VCaP (cell line): ENCODE measurements at regions not wholly inside any gene's neighbourhood (a gene's known extent, or its start where the extent isn't known, plus 50 kb on each side); places are given as distances from the start of the nearest gene placed in this dataset.

ENCODE experiments used
- H3K27ac ChIP-seq: fragments of 450-650 bp; 2 replicates; pipeline ENCODE4 v1.5.1; 2017
- CTCF ChIP-seq: fragments of 450-650 bp; conservative IDR thresholded peaks from 2 replicates; pipeline ENCODE4 v1.5.1; 2017; ENCODE audit warnings: mild to moderate bottlenecking, moderate library complexity

DNA sequence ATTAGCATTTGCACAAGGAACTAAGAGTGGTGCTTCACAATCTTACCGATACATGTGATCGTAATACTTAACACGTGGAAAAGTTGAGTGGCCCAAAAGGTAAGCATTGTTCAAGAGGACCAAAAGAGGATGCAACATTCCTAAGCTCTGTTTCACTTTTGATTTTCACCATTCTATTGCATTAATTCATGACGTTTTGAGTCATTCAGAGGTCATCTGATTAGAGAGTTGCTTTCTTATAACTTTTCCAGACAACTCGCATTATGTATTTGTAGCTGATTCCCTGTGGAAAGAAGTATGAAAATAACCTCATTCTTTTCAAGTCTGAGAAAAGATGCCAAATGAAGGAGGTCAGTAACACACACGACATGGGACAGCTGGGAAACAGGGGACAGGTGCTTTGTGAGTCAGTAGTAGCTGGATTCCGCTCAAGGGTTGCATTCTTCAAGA is 344.4 kb downstream of the RND3 start:
- TF ChIP-seq CTCF: no peak
- H3K27ac ChIP-seq: no peak overlapping the region

DNA sequence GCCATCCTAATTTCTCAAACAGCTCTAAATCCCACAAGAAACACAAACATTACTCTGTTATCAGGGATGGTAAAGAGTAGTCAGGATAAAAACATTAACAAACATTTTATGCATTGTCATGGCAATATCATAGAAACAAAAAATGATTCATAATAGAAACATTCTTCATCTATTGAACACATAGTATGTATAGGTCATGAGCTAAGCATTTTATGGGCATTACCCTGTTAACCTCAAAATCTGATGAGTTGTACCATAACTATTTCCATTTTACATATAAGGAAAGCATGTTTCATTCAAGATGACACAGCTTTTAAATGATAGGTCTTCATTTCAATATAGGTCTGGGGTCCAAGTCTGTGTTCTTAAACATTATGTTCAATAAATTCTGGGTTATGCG is 344.9 kb downstream of the RND3 start:
- TF ChIP-seq CTCF: no peak
- no peak overlapping the region for H3K27ac ChIP-seq

DNA sequence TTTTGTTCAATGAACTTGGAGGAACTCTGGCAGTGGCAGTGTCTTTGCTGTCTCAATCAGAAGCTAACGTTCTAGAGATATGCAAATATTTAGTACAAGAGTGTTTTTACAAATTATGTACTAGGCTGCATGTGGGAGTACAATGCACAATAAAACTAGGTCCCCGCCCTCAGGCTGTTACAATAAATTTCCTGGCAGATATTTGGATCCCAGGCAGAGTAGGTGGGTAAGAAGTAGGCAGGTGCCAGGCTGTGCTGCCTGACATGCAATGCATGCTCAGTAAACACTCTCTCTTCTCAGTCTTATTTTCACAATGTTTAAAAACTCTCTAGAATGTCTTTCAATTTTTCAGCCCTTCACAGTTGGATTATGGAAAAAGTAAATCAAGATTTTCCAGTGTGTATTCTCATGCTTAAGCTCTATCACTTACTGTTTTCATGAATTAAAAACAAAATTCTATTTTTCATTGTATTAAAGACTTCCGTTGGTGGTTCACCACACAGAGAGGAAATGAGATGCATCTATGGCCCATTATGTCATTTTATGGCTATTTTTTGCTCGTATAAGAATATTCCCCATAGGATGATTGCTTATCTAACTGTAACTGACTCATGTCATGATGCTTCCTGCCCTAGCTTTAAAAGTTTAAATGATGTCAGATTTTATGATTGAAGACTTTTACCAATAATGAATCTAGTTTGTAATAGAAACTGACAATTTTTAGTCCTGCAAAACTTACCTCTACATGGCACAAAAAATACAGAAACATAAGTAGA is 346.1 kb downstream of the RND3 start:
- TF ChIP-seq CTCF: no peak
- no peak overlapping the region for H3K27ac ChIP-seq

GRCh38 chr2:150140777-150141176 is 346.7 kb downstream of the RND3 start:
- H3K27ac ChIP-seq: no peak overlapping the region
- TF ChIP-seq CTCF: no peak

DNA sequence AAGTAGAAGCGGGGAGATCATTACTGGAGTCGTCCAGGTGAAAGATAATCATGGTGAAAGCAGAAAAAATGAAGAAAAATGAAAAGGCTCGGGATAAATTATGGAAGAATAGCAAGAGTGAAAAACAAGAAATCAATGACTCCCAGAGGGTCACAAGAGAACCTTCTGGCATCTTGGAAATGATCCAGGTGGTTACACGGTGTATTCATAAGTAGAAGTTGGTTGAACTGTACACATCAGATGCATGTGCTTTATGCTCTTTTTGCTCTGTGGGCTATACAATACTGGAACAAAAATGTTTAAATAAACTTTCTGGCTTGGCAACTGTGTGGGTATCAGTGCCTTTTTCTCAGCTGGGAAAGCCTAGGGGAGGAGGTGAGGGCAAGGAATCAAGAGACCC is 348.9 kb downstream of the RND3 start:
- TF ChIP-seq CTCF: no peak
- H3K27ac ChIP-seq: no peak overlapping the region

DNA sequence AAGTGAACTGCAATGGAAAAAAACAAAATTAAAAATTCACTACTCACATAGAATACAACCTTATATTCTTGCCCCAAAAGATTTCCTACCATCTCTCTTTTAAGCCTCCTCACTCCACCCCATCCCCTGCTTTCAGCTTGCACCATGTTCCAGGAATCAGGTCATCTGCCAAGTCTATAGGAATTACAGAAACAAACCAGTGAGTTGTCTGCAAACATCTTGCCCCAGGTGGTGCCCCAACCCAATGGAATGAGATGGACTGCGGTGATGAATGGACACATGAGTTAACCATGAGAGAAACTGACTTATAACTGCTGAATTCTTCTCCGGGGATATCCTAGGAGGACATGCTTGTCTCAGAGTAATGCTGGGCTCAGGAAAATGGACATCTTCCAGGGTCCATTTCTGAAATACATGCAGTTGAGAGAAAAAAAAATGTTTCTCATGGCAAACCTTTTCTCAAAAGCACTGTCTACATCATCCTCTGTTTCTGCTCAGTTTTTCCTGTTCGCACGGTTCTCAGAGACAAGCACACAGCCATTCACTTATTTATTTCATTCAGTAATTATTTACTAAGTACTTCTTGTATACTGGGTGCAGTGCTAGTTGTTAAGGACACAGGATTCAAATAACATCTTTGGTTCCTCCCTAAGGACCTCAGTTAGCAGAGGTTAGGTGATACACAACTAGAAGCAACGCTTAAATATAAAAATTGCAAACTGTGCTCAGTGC is 350.0 kb downstream of the RND3 start:
- H3K27ac ChIP-seq: no peak overlapping the region

GRCh38 chr2:150136893-150137292 is 350.6 kb downstream of the RND3 start:
- TF ChIP-seq CTCF: no peak
- no peak overlapping the region for H3K27ac ChIP-seq

More for the DNA sequence above, 350.0 kb downstream of the RND3 start:
- TF ChIP-seq CTCF: no peak
